SK-N-MC (cell line): ENCODE measurements at regions not wholly inside any gene's neighbourhood (a gene's known extent, or its start where the extent isn't known, plus 50 kb on each side); places are given as distances from the start of the nearest gene placed in this dataset.

Experiments used
- DNase-seq: peaks from one replicate; pipeline ENCODE4 v3.0.0-alpha.2; 2011; ENCODE audit warnings: low read depth, low spot score
- H3K27ac ChIP-seq: fragments of 200-600 bp; sonication (generic); 2 replicates; pipeline ENCODE4 v1.5.1; 2016; ENCODE audit warnings: mixed run types
- H3K36me3 ChIP-seq: fragments of 200-600 bp; sonication (generic); 2 replicates; pipeline ENCODE4 v1.6.1; 2017; ENCODE audit warnings: antibody characterized with exemption, low read length, mixed read lengths; ENCODE audit not compliant: insufficient read depth
- H3K4me3 ChIP-seq: fragments of 200-600 bp; sonication (generic); 2 replicates; pipeline ENCODE4 v1.5.1; 2016
- H3K9ac ChIP-seq: fragments of 200-600 bp; sonication (generic); 2 replicates; pipeline ENCODE4 v1.8.0; 2017; ENCODE audit warnings: mixed run types, mixed read lengths; ENCODE audit not compliant: insufficient read length
- H3K9me3 ChIP-seq: fragments of 200-600 bp; sonication (generic); 2 replicates; pipeline ENCODE4 v1.6.1; 2017; ENCODE audit warnings: low read depth, mild to moderate bottlenecking, antibody characterized with exemption, low read length, moderate library complexity, mixed read lengths
- EZH2 ChIP-seq: fragments of 200-600 bp; sonication (generic); IDR thresholded peaks from one replicate; pipeline ENCODE4 v1.6.1; 2017; ENCODE audit warnings: antibody characterized with exemption
- FOXP2 ChIP-seq: optimal IDR thresholded peaks from 2 replicates; pipeline ENCODE3; 2011; ENCODE audit warnings: mild to moderate bottlenecking, moderate library complexity; ENCODE audit not compliant: insufficient read depth; ENCODE audit errors: extremely low read length, control extremely low read depth
- POLR2AphosphoS5 ChIP-seq: IDR thresholded peaks from 2 replicates; pipeline ENCODE4 v1.6.1; 2012; ENCODE audit warnings: mild to moderate bottlenecking, low read depth, low read length, borderline replicate concordance

DNA sequence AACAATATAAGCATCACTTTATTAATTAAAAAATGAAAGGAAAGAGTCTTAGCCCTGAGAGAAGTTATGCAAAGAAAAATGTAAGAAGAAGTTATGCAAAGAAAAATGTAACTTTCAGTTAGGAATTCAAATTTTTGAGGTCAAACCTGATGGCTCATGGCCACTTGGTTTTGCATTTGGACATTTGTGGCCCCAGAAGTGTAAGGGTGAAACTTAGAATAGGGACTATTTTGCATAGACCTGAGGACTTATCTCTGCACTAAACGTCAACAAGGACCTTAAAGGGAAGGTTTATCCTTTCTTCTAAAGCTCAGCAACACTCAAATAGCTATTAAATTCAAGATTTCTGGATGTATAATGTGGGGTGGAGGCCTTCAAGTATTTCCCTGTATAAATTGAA is 724.5 kb upstream of the POT1 start:
- H3K4me3 ChIP-seq, result no peak overlapping the region
- no peak for TF ChIP-seq FOXP2
- H3K36me3 ChIP-seq, result no peaks in the 10 kb centered on the region
- H3K27ac ChIP-seq, result no peak overlapping the region
- H3K9me3 ChIP-seq, result no peaks in the 10 kb centered on the region
- H3K9ac ChIP-seq, result no peak overlapping the region
- no peak for DNase-seq

DNA sequence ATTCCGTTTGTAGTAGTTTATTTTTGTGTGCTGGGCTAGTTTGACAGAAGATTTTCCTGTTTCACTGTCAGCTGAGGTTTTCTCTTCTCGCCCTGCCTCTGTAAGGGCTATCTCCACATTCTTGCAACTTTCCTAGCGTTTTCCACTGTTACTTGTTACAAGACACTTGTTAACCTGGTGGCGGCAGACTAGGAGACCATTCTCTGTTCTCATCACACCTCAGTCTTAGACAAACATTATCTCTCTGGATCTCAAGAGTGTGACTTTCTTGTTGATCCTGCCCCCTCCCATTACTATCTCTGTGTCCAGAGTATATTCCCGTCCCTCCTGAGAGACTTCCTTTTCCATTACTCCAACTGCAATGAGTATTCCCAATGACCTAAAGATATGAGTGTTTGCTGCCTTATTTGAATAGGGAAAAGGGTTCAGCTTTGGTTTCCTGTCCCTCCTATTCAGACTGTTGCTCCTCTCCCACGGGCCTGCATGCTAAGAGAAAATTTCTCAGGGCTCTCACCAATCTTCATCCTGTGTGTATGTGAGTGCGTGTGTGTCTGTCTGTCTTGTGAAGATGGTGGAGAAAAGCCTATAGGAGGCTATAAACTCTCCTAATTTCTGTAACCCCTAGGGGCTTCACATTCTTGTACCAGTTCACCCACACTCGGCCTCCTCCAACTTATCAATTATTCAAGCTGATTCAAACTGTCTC is 722.4 kb upstream of the POT1 start:
- H3K9ac ChIP-seq, result no peak overlapping the region
- no peaks in the 10 kb centered on the region for H3K9me3 ChIP-seq
- H3K36me3 ChIP-seq, result no peaks in the 10 kb centered on the region
- no peak overlapping the region for H3K27ac ChIP-seq
- H3K4me3 ChIP-seq, result no peak overlapping the region
- TF ChIP-seq EZH2 (no peak), FOXP2 (no peak), POLR2AphosphoS5 (no peak)
- no peak for DNase-seq

DNA sequence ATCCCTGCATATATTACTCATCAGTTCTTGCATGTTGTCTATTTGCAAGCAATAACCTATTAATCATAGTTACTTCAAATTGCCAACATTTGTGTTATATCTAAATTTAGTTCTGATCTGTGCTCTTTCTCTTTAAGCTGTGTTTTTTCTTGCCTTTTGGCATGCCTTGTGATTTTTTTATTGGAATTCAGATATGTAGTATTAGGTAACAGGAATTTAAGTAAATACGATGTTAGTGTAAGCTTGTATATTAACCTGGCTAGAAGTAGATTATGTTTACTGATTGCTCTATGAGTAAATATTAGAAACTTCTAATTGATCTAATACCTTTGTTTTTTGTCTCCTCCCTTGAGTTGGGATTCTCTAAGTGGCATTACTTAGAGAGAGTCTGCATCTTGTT is 718.9 kb upstream of the POT1 start:
- no peak overlapping the region for H3K4me3 ChIP-seq
- no peak overlapping the region for H3K9ac ChIP-seq
- TF ChIP-seq FOXP2 (no peak), EZH2 (no peak), POLR2AphosphoS5 (no peak)
- no peak overlapping the region for H3K27ac ChIP-seq
- H3K36me3 ChIP-seq, result no peaks in the 10 kb centered on the region
- H3K9me3 ChIP-seq, result no peaks in the 10 kb centered on the region
- DNase-seq, result no peak

- TF ChIP-seq EZH2, result no peak
- no peak for TF ChIP-seq FOXP2
- TF ChIP-seq POLR2AphosphoS5, result no peak
- Histone ChIP-seq H3K9ac (no peak overlapping the region), H3K9me3 (no peaks in the 10 kb centered on the region), H3K27ac (no peak overlapping the region), H3K4me3 (no peak overlapping the region), H3K36me3 (no peaks in the 10 kb centered on the region)
- no peak for DNase-seq
Measured at GRCh38 chr7:125645770-125646169, 716.1 kb upstream of the POT1 start.

GRCh38 chr7:125644109-125644508 is 714.5 kb upstream of the POT1 start:
- TF ChIP-seq POLR2AphosphoS5 (no peak), EZH2 (no peak), FOXP2 (no peak)
- no peak for DNase-seq
- Histone ChIP-seq H3K36me3 (no peaks in the 10 kb centered on the region), H3K9me3 (no peaks in the 10 kb centered on the region), H3K9ac (no peak overlapping the region), H3K4me3 (no peak overlapping the region), H3K27ac (no peak overlapping the region)

DNA sequence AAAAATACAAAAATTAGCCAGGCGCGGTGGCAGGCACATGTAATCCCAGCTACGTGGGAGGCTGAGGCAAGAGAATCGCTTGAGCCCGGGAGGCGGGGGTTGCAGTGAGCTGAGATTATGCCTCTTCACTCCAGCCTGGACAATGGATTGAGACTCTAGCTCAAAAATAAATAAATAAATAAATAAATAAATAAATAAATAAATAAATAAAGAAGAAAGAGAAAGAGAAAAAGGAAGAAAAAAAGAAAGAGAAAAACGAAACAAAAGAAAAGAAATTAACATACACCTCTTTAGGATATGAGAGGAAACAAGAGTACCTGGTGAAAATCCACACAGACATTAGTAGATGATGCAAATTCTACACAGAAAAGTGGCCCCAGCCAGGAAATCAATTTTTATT is 713.7 kb upstream of the POT1 start:
- no peaks in the 10 kb centered on the region for H3K36me3 ChIP-seq
- no peak overlapping the region for H3K9ac ChIP-seq
- no peak for DNase-seq
- H3K27ac ChIP-seq, result no peak overlapping the region
- H3K9me3 ChIP-seq, result no peaks in the 10 kb centered on the region
- TF ChIP-seq FOXP2 (no peak), EZH2 (no peak), POLR2AphosphoS5 (no peak)
- H3K4me3 ChIP-seq, result no peak overlapping the region

GRCh38 chr7:125641884-125642283 is 712.3 kb upstream of the POT1 start:
- TF ChIP-seq FOXP2, result no peak
- no peak for TF ChIP-seq EZH2
- TF ChIP-seq POLR2AphosphoS5, result no peak
- Histone ChIP-seq H3K9me3 (no peaks in the 10 kb centered on the region), H3K4me3 (0 out of 2 replicates have a peak overlapping the region, but pooled peaks have one; percentile 2), H3K27ac (0 out of 2 replicates have a peak overlapping the region, but pooled peaks have one; percentile 17), H3K9ac (no peak overlapping the region), H3K36me3 (no peaks in the 10 kb centered on the region)
- DNase-seq, result no peak

- Histone ChIP-seq H3K27ac (no peak overlapping the region), H3K36me3 (no peaks in the 10 kb centered on the region), H3K9me3 (no peaks in the 10 kb centered on the region), H3K9ac (no peak overlapping the region), H3K4me3 (no peak overlapping the region)
- TF ChIP-seq POLR2AphosphoS5 (no peak), EZH2 (no peak), FOXP2 (no peak)
- no peak for DNase-seq
Measured at GRCh38 chr7:125636320-125636962, 706.8 kb upstream of the POT1 start.
